Lower leg skin (tissue), 3 donors: ENCODE measurements at regions not wholly inside any gene's neighbourhood (a gene's known extent, or its start where the extent isn't known, plus 50 kb on each side); places are given as distances from the start of the nearest gene placed in this dataset.
A peak's percentile ranks its signal among the peaks of the same experiment; 100 is the strongest.

Experiments used
- POLR2A ChIP-seq, 2 donors: fragments of 450-650 bp; IDR thresholded peaks; one replicate each; pipeline ENCODE4 v1.6.1; 2016 to 2017; ENCODE audit warnings: antibody characterized with exemption in 2 of 2, mild to moderate bottlenecking in 1 of 2, moderate library complexity in 1 of 2
- TF ChIP-seq, protein P1 (sequence below), 3 donors: fragments of 450-650 bp; IDR thresholded peaks; one replicate each; pipeline ENCODE4 v1.5.1; 2016; ENCODE audit warnings: antibody characterized with exemption in 3 of 3, mild to moderate bottlenecking in 3 of 3, moderate library complexity in 2 of 3

DNA sequence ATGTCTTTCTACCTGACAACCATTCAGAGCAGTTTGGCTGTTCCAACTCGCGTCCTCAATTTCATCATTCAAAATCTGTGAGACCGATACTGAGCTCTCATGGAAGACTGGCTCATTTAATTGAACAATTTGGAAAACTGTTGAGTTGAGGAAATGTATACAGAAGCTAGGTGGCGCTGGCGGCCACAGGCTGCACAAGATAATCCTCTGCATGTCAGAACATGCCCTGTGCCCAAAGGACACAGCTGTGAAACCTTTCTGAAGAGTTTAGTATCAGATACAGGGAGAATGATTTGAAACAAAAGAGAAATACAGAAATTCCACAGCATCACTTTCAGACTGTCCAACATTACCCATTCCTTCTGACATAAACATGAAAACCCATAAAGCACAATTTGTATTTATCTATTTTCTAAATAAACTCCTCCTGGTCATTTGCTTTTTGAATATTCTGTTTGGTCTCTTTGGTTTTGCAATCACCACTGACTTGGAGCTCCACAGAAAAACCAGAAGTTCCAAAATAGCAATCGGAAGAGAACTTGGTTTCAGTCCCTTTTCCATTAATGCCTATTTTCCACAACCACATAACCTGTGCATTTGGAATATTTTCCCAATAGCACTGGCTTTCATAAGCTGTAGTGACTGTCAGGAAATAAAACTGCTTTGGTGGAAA, 192.8 kb downstream of the MAP2K6 start:
- no peak for TF ChIP-seq POLR2A (IDR thresholded peaks at IDR 0.05)
- TF ChIP-seq, protein P1, sequence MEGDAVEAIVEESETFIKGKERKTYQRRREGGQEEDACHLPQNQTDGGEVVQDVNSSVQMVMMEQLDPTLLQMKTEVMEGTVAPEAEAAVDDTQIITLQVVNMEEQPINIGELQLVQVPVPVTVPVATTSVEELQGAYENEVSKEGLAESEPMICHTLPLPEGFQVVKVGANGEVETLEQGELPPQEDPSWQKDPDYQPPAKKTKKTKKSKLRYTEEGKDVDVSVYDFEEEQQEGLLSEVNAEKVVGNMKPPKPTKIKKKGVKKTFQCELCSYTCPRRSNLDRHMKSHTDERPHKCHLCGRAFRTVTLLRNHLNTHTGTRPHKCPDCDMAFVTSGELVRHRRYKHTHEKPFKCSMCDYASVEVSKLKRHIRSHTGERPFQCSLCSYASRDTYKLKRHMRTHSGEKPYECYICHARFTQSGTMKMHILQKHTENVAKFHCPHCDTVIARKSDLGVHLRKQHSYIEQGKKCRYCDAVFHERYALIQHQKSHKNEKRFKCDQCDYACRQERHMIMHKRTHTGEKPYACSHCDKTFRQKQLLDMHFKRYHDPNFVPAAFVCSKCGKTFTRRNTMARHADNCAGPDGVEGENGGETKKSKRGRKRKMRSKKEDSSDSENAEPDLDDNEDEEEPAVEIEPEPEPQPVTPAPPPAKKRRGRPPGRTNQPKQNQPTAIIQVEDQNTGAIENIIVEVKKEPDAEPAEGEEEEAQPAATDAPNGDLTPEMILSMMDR (IDR thresholded peaks at IDR 0.05): peak in 1 of 3 donors; percentile 52
